Activated naive CD8-positive, alpha-beta T cell treated with anti-CD3 and anti-CD28 coated beads for 36 hours (primary cell): ENCODE measurements at regions not wholly inside any gene's neighbourhood (a gene's known extent, or its start where the extent isn't known, plus 50 kb on each side); places are given as distances from the start of the nearest gene placed in this dataset.
"Not testable (repeated sequence)": the region's sequence is repeated elsewhere in the genome, so short reads cannot be mapped to it uniquely, and the experiment has no call there.

ENCODE experiments used
- DNase-seq: peaks from one replicate; pipeline ENCODE4 v3.0.0; 2021
- H3K27ac Mint-ChIP-seq: one replicate; pipeline ENCODE4 v1.8.0; 2022; ENCODE audit warnings: mild to moderate bottlenecking, moderate library complexity, mixed read lengths
- H3K27me3 Mint-ChIP-seq: one replicate; pipeline ENCODE4 v1.8.0; 2022; ENCODE audit warnings: mild to moderate bottlenecking, mixed read lengths
- H3K36me3 Mint-ChIP-seq: one replicate; pipeline ENCODE4 v1.8.0; 2021; ENCODE audit warnings: mild to moderate bottlenecking, mixed read lengths
- H3K4me1 Mint-ChIP-seq: one replicate; pipeline ENCODE4 v1.8.0; 2021; ENCODE audit warnings: mixed read lengths
- H3K4me3 Mint-ChIP-seq: one replicate; pipeline ENCODE4 v1.8.0; 2022; ENCODE audit warnings: mild to moderate bottlenecking, moderate library complexity, mixed read lengths
- H3K9me3 Mint-ChIP-seq: one replicate; pipeline ENCODE4 v1.8.0; 2022; ENCODE audit warnings: mixed read lengths

GRCh38 chr12:112598626-112599025 lies 179.9 kb downstream of the PTPN11 start:
- peaks cover 15% of the 10 kb centered on the region for H3K27me3 Mint-ChIP-seq
- no peak for DNase-seq
- H3K27ac Mint-ChIP-seq = no peak overlapping the region
- H3K4me3 Mint-ChIP-seq = no peak overlapping the region
- H3K36me3 Mint-ChIP-seq = no peaks in the 10 kb centered on the region
- peaks cover 4% of the 10 kb centered on the region for H3K4me1 Mint-ChIP-seq
- peaks cover 4% of the 10 kb centered on the region for H3K9me3 Mint-ChIP-seq

GRCh38 chr12:112599871-112600270 lies 181.1 kb downstream of the PTPN11 start:
- peaks cover 4% of the 10 kb centered on the region for H3K9me3 Mint-ChIP-seq
- H3K4me3 Mint-ChIP-seq = no peak overlapping the region
- H3K4me1 Mint-ChIP-seq = peaks cover 4% of the 10 kb centered on the region
- DNase-seq = no peak
- H3K27ac Mint-ChIP-seq = no peak overlapping the region
- peaks cover 15% of the 10 kb centered on the region for H3K27me3 Mint-ChIP-seq
- no peaks in the 10 kb centered on the region for H3K36me3 Mint-ChIP-seq

- Mint-ChIP-seq H3K4me1 (no peaks in the 10 kb centered on the region), H3K9me3 (peaks cover 4% of the 10 kb centered on the region), H3K27me3 (peaks cover 12% of the 10 kb centered on the region), H3K4me3 (no peak overlapping the region), H3K27ac (no peak overlapping the region), H3K36me3 (no peaks in the 10 kb centered on the region)
- no peak for DNase-seq
These were observed 183.4 kb downstream of the PTPN11 start for GRCh38 chr12:112602150-112602549.

GRCh38 chr12:112606611-112607365 lies 184.8 kb upstream of the RPH3A start:
- Mint-ChIP-seq H3K4me1 (no peaks in the 10 kb centered on the region), H3K27ac (no peak overlapping the region), H3K4me3 (no peak overlapping the region), H3K27me3 (peaks cover 10% of the 10 kb centered on the region), H3K9me3 (no peaks in the 10 kb centered on the region), H3K36me3 (no peaks in the 10 kb centered on the region)
- no peak for DNase-seq

GRCh38 chr12:112607427-112607826 lies 184.1 kb upstream of the RPH3A start:
- Mint-ChIP-seq H3K36me3 (no peaks in the 10 kb centered on the region), H3K4me1 (no peaks in the 10 kb centered on the region), H3K27ac (no peak overlapping the region), H3K9me3 (no peaks in the 10 kb centered on the region), H3K27me3 (peaks cover 10% of the 10 kb centered on the region), H3K4me3 (no peak overlapping the region)
- no peak for DNase-seq

- no peaks in the 10 kb centered on the region for H3K4me1 Mint-ChIP-seq
- H3K27ac Mint-ChIP-seq = no peak overlapping the region
- no peak overlapping the region for H3K4me3 Mint-ChIP-seq
- H3K9me3 Mint-ChIP-seq = no peaks in the 10 kb centered on the region
- no peak for DNase-seq
- H3K36me3 Mint-ChIP-seq = no peaks in the 10 kb centered on the region
- peaks cover 30% of the 10 kb centered on the region for H3K27me3 Mint-ChIP-seq
These were observed 179.6 kb upstream of the RPH3A start for GRCh38 chr12:112611908-112612307.

GRCh38 chr12:112615196-112615595 lies 176.4 kb upstream of the RPH3A start:
- Mint-ChIP-seq H3K9me3 (no peaks in the 10 kb centered on the region), H3K4me1 (no peaks in the 10 kb centered on the region), H3K36me3 (no peaks in the 10 kb centered on the region), H3K4me3 (no peak overlapping the region), H3K27ac (no peak overlapping the region), H3K27me3 (peaks cover 33% of the 10 kb centered on the region)
- DNase-seq = no peak

GRCh38 chr12:112616469-112617152 lies 174.9 kb upstream of the RPH3A start:
- no peak overlapping the region for H3K27ac Mint-ChIP-seq
- H3K36me3 Mint-ChIP-seq = no peaks in the 10 kb centered on the region
- DNase-seq = no peak
- no peaks in the 10 kb centered on the region for H3K4me1 Mint-ChIP-seq
- no peak overlapping the region for H3K4me3 Mint-ChIP-seq
- no peaks in the 10 kb centered on the region for H3K9me3 Mint-ChIP-seq
- H3K27me3 Mint-ChIP-seq = peaks cover 42% of the 10 kb centered on the region

- H3K27me3 Mint-ChIP-seq = peaks cover 42% of the 10 kb centered on the region
- H3K9me3 Mint-ChIP-seq = no peaks in the 10 kb centered on the region
- H3K4me3 Mint-ChIP-seq = no peak overlapping the region
- no peaks in the 10 kb centered on the region for H3K36me3 Mint-ChIP-seq
- no peak overlapping the region for H3K27ac Mint-ChIP-seq
- no peak for DNase-seq
- no peaks in the 10 kb centered on the region for H3K4me1 Mint-ChIP-seq
These were observed 174.4 kb upstream of the RPH3A start for GRCh38 chr12:112617153-112617505.

- peaks cover 5% of the 10 kb centered on the region for H3K27me3 Mint-ChIP-seq
- no peak for DNase-seq
- no peaks in the 10 kb centered on the region for H3K36me3 Mint-ChIP-seq
- no peak overlapping the region for H3K4me3 Mint-ChIP-seq
- no peaks in the 10 kb centered on the region for H3K4me1 Mint-ChIP-seq
- no peak overlapping the region for H3K27ac Mint-ChIP-seq
- H3K9me3 Mint-ChIP-seq = peaks cover 2% of the 10 kb centered on the region
These were observed 163.7 kb upstream of the RPH3A start for GRCh38 chr12:112627851-112628250.

GRCh38 chr12:112631974-112632373 lies 159.6 kb upstream of the RPH3A start:
- H3K27me3 Mint-ChIP-seq = peaks cover 10% of the 10 kb centered on the region
- H3K4me1 Mint-ChIP-seq, H3K9me3 Mint-ChIP-seq, H3K36me3 Mint-ChIP-seq, DNase-seq, H3K4me3 Mint-ChIP-seq, H3K27ac Mint-ChIP-seq: not testable (repeated sequence)

GRCh38 chr12:112635036-112635435 lies 156.5 kb upstream of the RPH3A start:
- DNase-seq = no peak
- peaks cover 2% of the 10 kb centered on the region for H3K9me3 Mint-ChIP-seq
- H3K4me3 Mint-ChIP-seq = no peak overlapping the region
- peaks cover 33% of the 10 kb centered on the region for H3K27me3 Mint-ChIP-seq
- no peaks in the 10 kb centered on the region for H3K36me3 Mint-ChIP-seq
- H3K27ac Mint-ChIP-seq = no peak overlapping the region
- H3K4me1 Mint-ChIP-seq = no peaks in the 10 kb centered on the region

- H3K4me1 Mint-ChIP-seq = no peaks in the 10 kb centered on the region
- H3K9me3 Mint-ChIP-seq = no peaks in the 10 kb centered on the region
- no peak overlapping the region for H3K27ac Mint-ChIP-seq
- no peaks in the 10 kb centered on the region for H3K36me3 Mint-ChIP-seq
- DNase-seq = no peak
- H3K4me3 Mint-ChIP-seq = no peak overlapping the region
- H3K27me3 Mint-ChIP-seq = peaks cover 35% of the 10 kb centered on the region
These were observed 153.1 kb upstream of the RPH3A start for GRCh38 chr12:112638420-112638819.

- no peaks in the 10 kb centered on the region for H3K36me3 Mint-ChIP-seq
- no peak overlapping the region for H3K27ac Mint-ChIP-seq
- H3K4me1 Mint-ChIP-seq = no peaks in the 10 kb centered on the region
- H3K9me3 Mint-ChIP-seq = peaks cover 3% of the 10 kb centered on the region
- H3K27me3 Mint-ChIP-seq = peaks cover 14% of the 10 kb centered on the region
- H3K4me3 Mint-ChIP-seq = no peak overlapping the region
- no peak for DNase-seq
These were observed 146.0 kb upstream of the RPH3A start for GRCh38 chr12:112645586-112645985.

GRCh38 chr12:112656141-112656540 lies 135.4 kb upstream of the RPH3A start:
- no peak for DNase-seq
- no peaks in the 10 kb centered on the region for H3K4me1 Mint-ChIP-seq
- no peak overlapping the region for H3K27ac Mint-ChIP-seq
- H3K4me3 Mint-ChIP-seq = no peak overlapping the region
- H3K27me3 Mint-ChIP-seq = peaks cover 9% of the 10 kb centered on the region
- H3K36me3 Mint-ChIP-seq = no peaks in the 10 kb centered on the region
- H3K9me3 Mint-ChIP-seq = no peaks in the 10 kb centered on the region

- no peak overlapping the region for H3K27ac Mint-ChIP-seq
- peaks cover 32% of the 10 kb centered on the region for H3K27me3 Mint-ChIP-seq
- no peak overlapping the region for H3K4me3 Mint-ChIP-seq
- no peaks in the 10 kb centered on the region for H3K9me3 Mint-ChIP-seq
- no peaks in the 10 kb centered on the region for H3K36me3 Mint-ChIP-seq
- peak; percentile 3 for DNase-seq
- H3K4me1 Mint-ChIP-seq = no peaks in the 10 kb centered on the region
These were observed 127.0 kb upstream of the RPH3A start for GRCh38 chr12:112664569-112664968.
